ENCODE measurements at regions not wholly inside any gene's neighbourhood (a gene's known extent, or its start where the extent isn't known, plus 50 kb on each side); places are given as distances from the start of the nearest gene placed in this dataset.

- no peak for DNase-seq
- ATAC-seq: no peak
- intact Hi-C loops (cut with DNase I, micrococcal nuclease): no loop called here
Observed at GRCh38 chr7:67984326-67984725, 987.7 kb downstream of the TYW1 start.

- DNase-seq: no peak
- ATAC-seq: no peak
- intact Hi-C loops (cut with DNase I, micrococcal nuclease): no loop called here
Observed at GRCh38 chr7:67989142-67989541, 992.5 kb downstream of the TYW1 start.

GRCh38 chr7:67990003-67990402 lies 993.4 kb downstream of the TYW1 start:
- DNase-seq: no peak
- intact Hi-C loops (cut with DNase I, micrococcal nuclease): no loop called here
- no peak for ATAC-seq

GRCh38 chr7:67990716-67991115 lies 994.1 kb downstream of the TYW1 start:
- intact Hi-C loops (cut with DNase I, micrococcal nuclease): no loop called here
- DNase-seq (no peak), ATAC-seq (no peak)

- intact Hi-C loops (cut with DNase I, micrococcal nuclease): no loop called here
- DNase-seq (no peak), ATAC-seq (no peak)
Observed at GRCh38 chr7:67992287-67992686, 995.7 kb downstream of the TYW1 start.

GRCh38 chr7:68005992-68006391 lies 1009.4 kb downstream of the TYW1 start:
- intact Hi-C loops (cut with DNase I, micrococcal nuclease): no loop called here
- DNase-seq (no peak), ATAC-seq (no peak)

- intact Hi-C loops (cut with DNase I, micrococcal nuclease): no loop called here
- no peak for DNase-seq
- no peak for ATAC-seq
Observed at GRCh38 chr7:68006619-68007018, 1010.0 kb downstream of the TYW1 start.

- ATAC-seq (no peak), DNase-seq (no peak)
- intact Hi-C loops (cut with DNase I, micrococcal nuclease): no loop called here
Observed at GRCh38 chr7:68009716-68010115, 1013.1 kb downstream of the TYW1 start.

GRCh38 chr7:68014031-68014736 lies 1017.6 kb downstream of the TYW1 start:
- no peak for DNase-seq
- no peak for ATAC-seq

GRCh38 chr7:68015122-68015977 lies 1018.7 kb downstream of the TYW1 start:
- no peak for ATAC-seq
- intact Hi-C loops (cut with DNase I, micrococcal nuclease): no loop called here

More at GRCh38 chr7:68014031-68014736, 1017.6 kb downstream of the TYW1 start:
- intact Hi-C loops (cut with DNase I, micrococcal nuclease): no loop called here

GRCh38 chr7:68015978-68016532 lies 1019.4 kb downstream of the TYW1 start:
- intact Hi-C loops (cut with DNase I, micrococcal nuclease): no loop called here
- no peak for DNase-seq
- no peak for ATAC-seq

More at GRCh38 chr7:68015122-68015977, 1018.7 kb downstream of the TYW1 start:
- no peak for DNase-seq

GRCh38 chr7:68020102-68020501 lies 1023.5 kb downstream of the TYW1 start:
- ATAC-seq (no peak), DNase-seq (no peak)
- intact Hi-C loops (cut with DNase I, micrococcal nuclease): no loop called here

- ATAC-seq (no peak), DNase-seq (no peak)
- intact Hi-C loops (cut with DNase I, micrococcal nuclease): no loop called here
Observed at GRCh38 chr7:68025369-68025768, 1028.7 kb downstream of the TYW1 start.

- intact Hi-C loops (cut with DNase I, micrococcal nuclease): no loop called here
- ATAC-seq (no peak), DNase-seq (no peak)
Observed at GRCh38 chr7:68030530-68030929, 1033.9 kb downstream of the TYW1 start.

- ATAC-seq (no peak), DNase-seq (no peak)
- intact Hi-C loops (cut with DNase I, micrococcal nuclease): no loop called here
Observed at GRCh38 chr7:68031180-68031943, 1034.7 kb downstream of the TYW1 start.

- intact Hi-C loops (cut with DNase I, micrococcal nuclease): no loop called here
- no peak for DNase-seq
- no peak for ATAC-seq
Observed at GRCh38 chr7:68038621-68039314, 1042.1 kb downstream of the TYW1 start.

GRCh38 chr7:68041554-68041953 lies 1044.9 kb downstream of the TYW1 start:
- DNase-seq: no peak
- intact Hi-C loops (cut with DNase I, micrococcal nuclease): no loop called here
- ATAC-seq: no peak

GRCh38 chr7:68043546-68043945 lies 1046.9 kb downstream of the TYW1 start:
- intact Hi-C loops (cut with DNase I, micrococcal nuclease): no loop called here
- ATAC-seq: no peak
- DNase-seq: no peak

- ATAC-seq: no peak
- DNase-seq: no peak
- intact Hi-C loops (cut with DNase I, micrococcal nuclease): no loop called here
Observed at GRCh38 chr7:68050627-68051026, 1054.0 kb downstream of the TYW1 start.
